Trophoblast cell (in vitro differentiated cells and primary cell): ENCODE measurements at regions not wholly inside any gene's neighbourhood (a gene's known extent, or its start where the extent isn't known, plus 50 kb on each side); places are given as distances from the start of the nearest gene placed in this dataset.

Experiments used
- DNase-seq, 2 donors: peaks; one replicate each; pipeline ENCODE4 v3.0.0-alpha.2; 2016
- H2AFZ ChIP-seq: 2 replicates; pipeline ENCODE4 v1.6.1; 2013; ENCODE audit warnings: low read length, moderate library complexity, mild to moderate bottlenecking; ENCODE audit not compliant: insufficient read depth, poor library complexity
- H2AK5ac ChIP-seq: 2 replicates; pipeline ENCODE4 v1.6.1; 2013; ENCODE audit warnings: mild to moderate bottlenecking, low read length
- H2BK120ac ChIP-seq: 2 replicates; pipeline ENCODE4 v1.6.1; 2013; ENCODE audit warnings: low read length, mild to moderate bottlenecking, moderate library complexity; ENCODE audit not compliant: insufficient read depth, poor library complexity
- H2BK12ac ChIP-seq: 2 replicates; pipeline ENCODE4 v1.6.1; 2013; ENCODE audit warnings: mild to moderate bottlenecking, low read length, moderate library complexity
- H2BK5ac ChIP-seq: 2 replicates; pipeline ENCODE4 v1.6.1; 2013; ENCODE audit warnings: low read length, low read depth, moderate library complexity, mild to moderate bottlenecking; ENCODE audit not compliant: poor library complexity
- H3K14ac ChIP-seq: 2 replicates; pipeline ENCODE4 v1.6.1; 2013; ENCODE audit warnings: mild to moderate bottlenecking, low read length
- H3K18ac ChIP-seq: 2 replicates; pipeline ENCODE4 v1.6.1; 2013; ENCODE audit warnings: mild to moderate bottlenecking, low read length
- H3K23ac ChIP-seq: 2 replicates; pipeline ENCODE4 v1.6.1; 2013; ENCODE audit warnings: low read length
- H3K27ac ChIP-seq: 2 replicates; pipeline ENCODE4 v1.5.1; 2013; ENCODE audit warnings: low read depth, mild to moderate bottlenecking, inconsistent platforms, low read length, moderate library complexity
- H3K27me3 ChIP-seq: 2 replicates; pipeline ENCODE4 v1.6.1; 2013; ENCODE audit warnings: inconsistent platforms, mild to moderate bottlenecking, low read length, moderate library complexity; ENCODE audit not compliant: insufficient read depth
- H3K36me3 ChIP-seq, 2 experiments: 1 replicate in 1 of 2; 2 replicates in 1 of 2; pipeline ENCODE4 v1.6.1; 2013; ENCODE audit warnings: low read length in 2 of 2, mild to moderate bottlenecking in 2 of 2, moderate library complexity in 1 of 2; ENCODE audit not compliant: insufficient read depth in 2 of 2, control insufficient read depth in 1 of 2
- H3K4ac ChIP-seq: 2 replicates; pipeline ENCODE4 v1.6.1; 2013; ENCODE audit warnings: low read depth, mild to moderate bottlenecking, low read length, moderate library complexity
- H3K4me1 ChIP-seq, 2 experiments: 1 replicate in 1 of 2; 2 replicates in 1 of 2; pipeline ENCODE4 v1.6.1; 2013; ENCODE audit warnings: low read length in 2 of 2, mild to moderate bottlenecking in 2 of 2, moderate library complexity in 1 of 2; ENCODE audit not compliant: insufficient read depth in 2 of 2, control insufficient read depth in 1 of 2
- H3K4me2 ChIP-seq: 2 replicates; pipeline ENCODE4 v1.6.1; 2013; ENCODE audit warnings: inconsistent platforms, mild to moderate bottlenecking, low read length, moderate library complexity
- H3K4me3 ChIP-seq: 2 replicates; pipeline ENCODE4 v1.5.1; 2013; ENCODE audit warnings: mild to moderate bottlenecking, low read depth, low read length, inconsistent platforms
- H3K79me1 ChIP-seq: one replicate; pipeline ENCODE4 v1.6.1; 2013; ENCODE audit warnings: low read length
- H3K79me2 ChIP-seq: 2 replicates; pipeline ENCODE4 v1.6.1; 2013; ENCODE audit warnings: low read length, mild to moderate bottlenecking; ENCODE audit not compliant: control insufficient read depth, insufficient read depth, poor library complexity
- H3K9ac ChIP-seq: 2 replicates; pipeline ENCODE4 v1.6.1; 2013; ENCODE audit warnings: mild to moderate bottlenecking, low read length
- H3K9me3 ChIP-seq: 2 replicates; pipeline ENCODE4 v1.6.1; 2013; ENCODE audit warnings: low read depth, mild to moderate bottlenecking, control low read depth, inconsistent platforms, low read length; ENCODE audit not compliant: insufficient read depth
- H4K12ac ChIP-seq: 2 replicates; pipeline ENCODE4 v1.6.1; 2013; ENCODE audit warnings: low read depth, mild to moderate bottlenecking, low read length, moderate library complexity
- H4K8ac ChIP-seq: 2 replicates; pipeline ENCODE4 v1.6.1; 2013; ENCODE audit warnings: low read depth, mild to moderate bottlenecking, low read length, moderate library complexity
- H4K91ac ChIP-seq: one replicate; pipeline ENCODE4 v1.6.1; 2013; ENCODE audit warnings: low read depth, mild to moderate bottlenecking, low read length, moderate library complexity
- WGBS: extraction: QIAGEN DNeasy Blood & Tissue Kit; methylation state at CpG from one replicate; pipeline ENCODE4 v1.1.7; 2013; ENCODE audit warnings: missing lambda C conversion rate; ENCODE audit not compliant: insufficient read length, insufficient coverage; ENCODE audit errors: extremely low coverage; 5-methylcytosine and 5-hydroxymethylcytosine counted together

DNA sequence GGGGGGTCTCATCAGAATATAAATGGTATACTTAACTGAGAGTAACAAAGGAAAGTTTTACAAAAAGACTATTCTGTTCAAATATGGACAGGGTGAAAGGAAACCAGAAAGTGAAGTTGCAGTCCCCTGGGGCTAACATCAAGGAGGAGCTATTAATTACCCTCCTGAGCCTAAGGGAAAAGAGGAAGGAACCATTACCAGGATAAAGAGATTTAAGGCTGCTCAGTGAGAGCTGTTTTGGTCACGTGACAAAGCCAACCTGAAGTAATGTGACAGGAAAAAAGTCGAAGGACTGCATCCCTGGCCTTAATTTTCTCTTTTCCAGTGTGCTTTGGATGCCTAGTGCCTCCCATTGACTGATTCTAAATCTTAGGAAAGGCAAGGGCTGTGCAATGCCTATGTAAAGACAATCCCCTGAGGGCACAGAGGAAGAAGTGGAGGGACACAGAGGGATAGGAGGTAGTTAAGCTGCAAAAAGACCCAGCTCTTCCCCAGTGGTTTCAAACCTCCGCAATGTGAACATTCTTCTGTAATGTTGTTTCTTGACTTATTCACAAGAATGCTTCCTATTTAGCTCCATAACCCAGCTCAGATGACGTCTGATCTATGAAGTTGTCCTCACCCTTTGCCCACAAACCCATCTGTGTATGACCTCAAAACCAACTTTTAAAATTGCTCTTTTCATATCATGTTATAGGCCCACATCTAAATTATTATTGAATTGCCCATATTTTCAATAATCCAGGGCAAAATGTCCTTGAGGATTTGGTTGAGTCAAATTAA, 187.7 kb upstream of the DCN start:
- Histone ChIP-seq H3K27ac (no peak overlapping the region), H3K4me1 (peaks cover 3 to 4% of the 10 kb centered on the region in 2 experiments), H4K8ac (peak overlapping the region; percentile 70), H3K9ac (no peak overlapping the region), H3K9me3 (no peaks in the 10 kb centered on the region), H2BK5ac (no peak overlapping the region), H3K36me3 (no peaks in the 10 kb centered on the region), H3K79me1 (no peaks in the 10 kb centered on the region), H3K23ac (no peak overlapping the region), H3K18ac (no peak overlapping the region), H3K4ac (no peak overlapping the region), H2BK120ac (no peak overlapping the region), H4K91ac (no peak overlapping the region), H3K14ac (no peak overlapping the region), H2AK5ac (no peak overlapping the region), H2AFZ (no peak overlapping the region), H2BK12ac (no peak overlapping the region), H4K12ac (no peak overlapping the region), H3K27me3 (no peaks in the 10 kb centered on the region), H3K4me2 (peak overlapping the region; percentile 6), H3K4me3 (no peak overlapping the region), H3K79me2 (no peaks in the 10 kb centered on the region)
- no peak for DNase-seq
- no CpG with 5 or more reads among the region's 4 CpGs for WGBS

DNA sequence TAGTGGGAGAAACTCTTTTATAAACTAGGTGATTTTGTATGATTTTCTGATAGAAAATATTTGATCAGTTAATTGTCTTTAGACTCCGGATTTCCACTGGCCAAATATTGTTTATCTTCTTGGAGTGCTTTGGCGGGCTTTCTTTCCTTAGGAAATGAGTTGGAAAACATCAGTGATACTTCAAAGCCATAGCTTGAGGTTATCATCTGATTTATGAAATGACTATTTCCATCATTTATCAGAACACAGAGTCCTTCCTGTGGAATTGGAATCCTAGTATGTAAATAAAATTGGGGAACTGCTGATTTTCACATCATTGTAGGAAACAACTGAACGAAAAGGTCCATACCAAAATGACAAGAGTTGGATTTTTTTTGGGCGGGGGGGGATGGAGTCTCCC, 186.0 kb upstream of the DCN start:
- no peak overlapping the region for H2BK120ac ChIP-seq
- WGBS: no CpG with 5 or more reads among the region's 4 CpGs
- no peak overlapping the region for H4K8ac ChIP-seq
- no peak overlapping the region for H3K23ac ChIP-seq
- no peak overlapping the region for H3K18ac ChIP-seq
- H4K12ac ChIP-seq: no peak overlapping the region
- H3K4me1 ChIP-seq: peaks cover 3 to 4% of the 10 kb centered on the region in 2 experiments
- no peak for DNase-seq
- no peaks in the 10 kb centered on the region for H3K27me3 ChIP-seq
- H3K14ac ChIP-seq: no peak overlapping the region
- H2AFZ ChIP-seq: no peak overlapping the region
- H3K79me1 ChIP-seq: no peaks in the 10 kb centered on the region
- H3K9me3 ChIP-seq: no peaks in the 10 kb centered on the region
- H4K91ac ChIP-seq: no peak overlapping the region
- H3K36me3 ChIP-seq: no peaks in the 10 kb centered on the region
- H3K4me3 ChIP-seq: no peak overlapping the region
- H2AK5ac ChIP-seq: no peak overlapping the region
- H2BK12ac ChIP-seq: no peak overlapping the region
- no peak overlapping the region for H3K4ac ChIP-seq
- no peak overlapping the region for H3K27ac ChIP-seq
- no peaks in the 10 kb centered on the region for H3K79me2 ChIP-seq
- H3K4me2 ChIP-seq: no peak overlapping the region
- no peak overlapping the region for H3K9ac ChIP-seq
- no peak overlapping the region for H2BK5ac ChIP-seq

DNA sequence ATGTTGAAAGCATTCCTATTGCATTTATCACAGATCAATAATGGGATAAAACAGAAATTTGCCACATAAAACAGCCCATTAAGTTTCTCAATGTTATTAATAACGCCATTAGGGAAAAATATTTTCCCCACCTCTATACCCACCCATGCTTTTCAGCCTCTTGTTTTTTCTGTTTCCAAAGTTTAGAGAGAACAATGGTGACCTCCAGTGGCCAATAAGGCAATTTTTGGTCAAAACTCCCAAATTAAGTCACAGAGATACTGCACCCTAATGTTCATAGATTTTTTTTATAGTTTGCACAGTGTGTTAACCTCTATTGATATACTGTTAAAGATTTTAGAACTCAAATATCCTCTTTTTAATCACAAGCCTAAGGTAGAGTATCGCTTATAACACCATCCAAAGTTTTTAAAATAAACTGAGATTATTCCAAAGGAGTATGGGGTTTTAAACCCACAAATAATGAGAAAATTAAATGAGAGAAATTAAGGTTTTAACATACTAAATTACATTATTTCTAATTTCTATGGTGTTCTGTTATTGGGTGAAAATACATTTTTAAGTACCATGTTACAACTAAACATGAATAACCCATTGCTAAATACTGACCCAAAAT, 184.7 kb upstream of the DCN start:
- H3K4ac ChIP-seq: no peak overlapping the region
- no peak overlapping the region for H3K14ac ChIP-seq
- no peak overlapping the region for H2AK5ac ChIP-seq
- H3K23ac ChIP-seq: no peak overlapping the region
- H3K9ac ChIP-seq: no peak overlapping the region
- no peaks in the 10 kb centered on the region for H3K9me3 ChIP-seq
- H3K4me1 ChIP-seq: peaks cover 3 to 4% of the 10 kb centered on the region in 2 experiments
- no peak overlapping the region for H4K91ac ChIP-seq
- H3K27ac ChIP-seq: no peak overlapping the region
- no peak overlapping the region for H3K4me3 ChIP-seq
- H3K4me2 ChIP-seq: no peak overlapping the region
- no CpG with 5 or more reads among the region's 2 CpGs for WGBS
- no peaks in the 10 kb centered on the region for H3K79me1 ChIP-seq
- H4K12ac ChIP-seq: no peak overlapping the region
- no peak overlapping the region for H4K8ac ChIP-seq
- H2BK12ac ChIP-seq: no peak overlapping the region
- H3K79me2 ChIP-seq: no peaks in the 10 kb centered on the region
- H3K18ac ChIP-seq: no peak overlapping the region
- H3K36me3 ChIP-seq: no peaks in the 10 kb centered on the region
- H2BK120ac ChIP-seq: no peak overlapping the region
- no peaks in the 10 kb centered on the region for H3K27me3 ChIP-seq
- peak in 1 of 2 donors; percentile 17 for DNase-seq
- no peak overlapping the region for H2AFZ ChIP-seq
- no peak overlapping the region for H2BK5ac ChIP-seq

DNA sequence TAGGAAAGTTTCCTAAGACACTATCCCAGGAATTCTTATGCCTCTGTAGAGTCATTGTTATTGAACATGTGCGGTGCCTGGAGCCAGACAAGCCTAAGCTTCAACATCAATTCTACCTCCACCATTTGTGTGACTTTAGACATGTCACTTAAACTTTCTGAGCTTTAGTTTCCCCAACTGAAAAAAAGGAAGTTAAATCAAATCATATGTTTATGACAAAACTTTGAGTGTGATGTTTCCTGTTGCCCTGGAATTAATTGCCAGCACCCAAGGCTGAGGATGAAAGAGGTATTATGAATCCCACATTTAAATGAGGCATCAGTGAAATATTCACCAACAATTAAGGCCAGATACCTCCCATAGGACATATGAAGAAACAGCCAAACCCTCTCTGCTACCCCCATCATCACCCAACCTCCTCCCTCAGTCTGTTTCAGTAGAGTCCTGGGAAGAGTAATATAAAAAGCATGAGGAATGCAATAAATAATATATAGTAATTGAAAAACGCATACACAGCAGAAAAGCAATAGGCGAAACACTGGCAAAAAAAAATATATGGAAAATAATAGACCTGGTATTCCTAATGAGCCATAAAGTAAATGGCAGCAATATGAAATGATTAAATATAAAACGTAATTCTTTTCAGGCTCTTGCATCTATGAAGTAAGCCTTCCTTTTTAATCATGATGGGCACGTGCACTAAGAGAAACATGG, 182.0 kb upstream of the DCN start:
- Histone ChIP-seq H3K14ac (no peak overlapping the region), H3K79me2 (no peaks in the 10 kb centered on the region), H2AFZ (no peak overlapping the region), H3K27me3 (no peaks in the 10 kb centered on the region), H3K36me3 (no peaks in the 10 kb centered on the region), H3K27ac (no peak overlapping the region), H3K4me1 (no peaks in the 10 kb centered on the region), H2BK12ac (no peak overlapping the region), H3K9me3 (no peaks in the 10 kb centered on the region), H3K18ac (no peak overlapping the region), H3K4ac (no peak overlapping the region), H2BK120ac (no peak overlapping the region), H4K12ac (no peak overlapping the region), H3K23ac (no peak overlapping the region), H3K79me1 (no peaks in the 10 kb centered on the region), H4K91ac (no peak overlapping the region), H3K4me3 (no peak overlapping the region), H2BK5ac (no peak overlapping the region), H3K4me2 (no peak overlapping the region), H2AK5ac (no peak overlapping the region), H3K9ac (no peak overlapping the region), H4K8ac (no peak overlapping the region)
- DNase-seq: no peak
- no CpG with 5 or more reads among the region's 5 CpGs for WGBS
